ENCODE measurements at regions not wholly inside any gene's neighbourhood (a gene's known extent, or its start where the extent isn't known, plus 50 kb on each side); places are given as distances from the start of the nearest gene placed in this dataset.

DNA sequence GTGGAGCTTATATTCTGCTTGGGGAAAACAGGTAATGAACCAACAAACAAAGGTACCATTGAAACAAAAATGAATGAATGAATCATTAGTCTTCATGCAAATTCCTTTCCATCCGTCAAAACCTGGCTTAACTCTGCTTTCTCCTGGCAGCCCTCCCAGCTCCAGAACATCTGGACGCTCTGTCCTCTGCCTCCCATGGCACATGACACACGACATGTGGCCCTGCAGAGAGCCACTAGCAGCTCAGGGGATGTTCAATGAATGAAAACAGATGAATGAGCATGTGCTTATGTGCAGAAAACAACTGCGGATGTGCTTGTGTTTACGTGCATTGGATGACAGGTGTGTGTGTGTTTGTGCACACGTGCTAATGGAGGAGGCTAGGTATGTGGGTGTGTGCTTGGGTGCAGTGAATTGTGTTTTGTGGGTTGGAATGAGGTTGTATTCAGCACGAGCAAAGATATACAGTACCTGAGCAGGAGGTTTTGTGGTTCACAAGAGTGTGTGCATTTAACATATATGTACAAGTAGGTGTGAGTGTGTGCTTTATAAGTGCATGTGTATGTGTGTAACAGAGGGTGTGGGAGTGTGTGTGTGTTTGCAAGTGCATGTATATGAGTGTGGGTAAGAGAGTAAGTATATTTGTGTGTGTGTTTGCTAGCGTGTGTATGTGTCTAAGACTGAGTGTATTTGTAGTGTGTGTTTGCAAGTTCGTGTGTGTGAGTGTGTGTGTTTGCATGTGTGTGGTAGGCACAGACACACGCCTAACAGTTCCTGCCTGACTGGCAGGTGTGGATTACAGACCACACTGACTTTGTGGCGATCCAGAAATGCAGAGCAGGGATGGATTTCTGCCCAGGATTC lies 374.1 kb upstream of the SULF2 start:
- POLR2A ChIA-PET (ENCODE audit: low non-redundant PET) = no interaction called here
- no peak for TF ChIP-seq EZH2 (IDR thresholded peaks at IDR 0.05; ENCODE audit: borderline replicate concordance, low read depth, low read length, poor library complexity, severe bottlenecking)
- TF ChIP-seq, protein P1, sequence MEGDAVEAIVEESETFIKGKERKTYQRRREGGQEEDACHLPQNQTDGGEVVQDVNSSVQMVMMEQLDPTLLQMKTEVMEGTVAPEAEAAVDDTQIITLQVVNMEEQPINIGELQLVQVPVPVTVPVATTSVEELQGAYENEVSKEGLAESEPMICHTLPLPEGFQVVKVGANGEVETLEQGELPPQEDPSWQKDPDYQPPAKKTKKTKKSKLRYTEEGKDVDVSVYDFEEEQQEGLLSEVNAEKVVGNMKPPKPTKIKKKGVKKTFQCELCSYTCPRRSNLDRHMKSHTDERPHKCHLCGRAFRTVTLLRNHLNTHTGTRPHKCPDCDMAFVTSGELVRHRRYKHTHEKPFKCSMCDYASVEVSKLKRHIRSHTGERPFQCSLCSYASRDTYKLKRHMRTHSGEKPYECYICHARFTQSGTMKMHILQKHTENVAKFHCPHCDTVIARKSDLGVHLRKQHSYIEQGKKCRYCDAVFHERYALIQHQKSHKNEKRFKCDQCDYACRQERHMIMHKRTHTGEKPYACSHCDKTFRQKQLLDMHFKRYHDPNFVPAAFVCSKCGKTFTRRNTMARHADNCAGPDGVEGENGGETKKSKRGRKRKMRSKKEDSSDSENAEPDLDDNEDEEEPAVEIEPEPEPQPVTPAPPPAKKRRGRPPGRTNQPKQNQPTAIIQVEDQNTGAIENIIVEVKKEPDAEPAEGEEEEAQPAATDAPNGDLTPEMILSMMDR (conservative IDR thresholded peaks at IDR 0.05; ENCODE audit: low read depth, low read length) = no peak
- Histone ChIP-seq H3K4me3 (ENCODE audit: low read depth, low read length, poor library complexity, severe bottlenecking) (no peak overlapping the region), H3K27ac (ENCODE audit: low read depth, low read length, poor library complexity, severe bottlenecking) (no peak overlapping the region), H3K36me3 (ENCODE audit: insufficient read depth, low read length, poor library complexity, severe bottlenecking) (no peaks in the 10 kb centered on the region), H3K27me3 (replicated peaks; ENCODE audit: insufficient read depth, low read depth, low read length, poor library complexity) (peaks cover 14% of the 10 kb centered on the region), H3K4me1 (ENCODE audit: insufficient read depth, low read length, poor library complexity, severe bottlenecking) (no peaks in the 10 kb centered on the region), H3K9me3 (ENCODE audit: low read depth, low read length, poor library complexity, severe bottlenecking) (no peaks in the 10 kb centered on the region)
- intact Hi-C loops (cut with micrococcal nuclease; ENCODE audit: unreplicated experiment) = no loop called here
- BruUV-seq (replicated peaks) = no TSS peak
- CTCF ChIA-PET = no interaction called here
- DNase-seq (ENCODE audit: low spot score) = no peak

DNA sequence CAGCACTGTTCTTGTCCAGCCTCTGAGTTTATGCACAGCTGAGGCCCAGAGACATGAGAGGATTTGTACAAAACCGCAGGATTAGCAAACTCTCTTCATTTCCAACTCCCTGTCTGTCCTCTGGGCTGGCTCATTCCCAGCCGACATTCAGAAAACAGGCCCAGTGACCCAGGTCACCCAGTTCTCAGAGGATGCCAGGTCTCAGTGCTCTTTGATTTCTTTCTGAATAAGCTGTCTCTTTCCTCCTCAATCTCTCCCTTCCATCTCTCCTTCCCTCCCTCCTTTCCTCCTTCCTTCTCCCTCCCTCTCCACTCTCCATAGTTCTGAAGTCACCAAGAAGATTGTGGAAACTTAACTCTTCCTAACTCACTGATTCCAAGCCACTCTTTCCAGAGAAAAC lies 372.7 kb upstream of the SULF2 start:
- Histone ChIP-seq H3K9me3 (ENCODE audit: low read depth, low read length, poor library complexity, severe bottlenecking) (no peaks in the 10 kb centered on the region), H3K36me3 (ENCODE audit: insufficient read depth, low read length, poor library complexity, severe bottlenecking) (no peaks in the 10 kb centered on the region), H3K27me3 (replicated peaks; ENCODE audit: insufficient read depth, low read depth, low read length, poor library complexity) (peaks cover 16% of the 10 kb centered on the region), H3K4me1 (ENCODE audit: insufficient read depth, low read length, poor library complexity, severe bottlenecking) (no peaks in the 10 kb centered on the region), H3K27ac (ENCODE audit: low read depth, low read length, poor library complexity, severe bottlenecking) (no peak overlapping the region), H3K4me3 (ENCODE audit: low read depth, low read length, poor library complexity, severe bottlenecking) (no peak overlapping the region)
- DNase-seq (ENCODE audit: low spot score) = no peak
- no peak for TF ChIP-seq EZH2 (IDR thresholded peaks at IDR 0.05; ENCODE audit: borderline replicate concordance, low read depth, low read length, poor library complexity, severe bottlenecking)
- TF ChIP-seq, protein P1 (conservative IDR thresholded peaks at IDR 0.05; ENCODE audit: low read depth, low read length) = no peak
- BruUV-seq (replicated peaks) = no TSS peak
- CTCF ChIA-PET = no interaction called here
- intact Hi-C loops (cut with micrococcal nuclease; ENCODE audit: unreplicated experiment) = no loop called here
- POLR2A ChIA-PET (ENCODE audit: low non-redundant PET) = no interaction called here

DNA sequence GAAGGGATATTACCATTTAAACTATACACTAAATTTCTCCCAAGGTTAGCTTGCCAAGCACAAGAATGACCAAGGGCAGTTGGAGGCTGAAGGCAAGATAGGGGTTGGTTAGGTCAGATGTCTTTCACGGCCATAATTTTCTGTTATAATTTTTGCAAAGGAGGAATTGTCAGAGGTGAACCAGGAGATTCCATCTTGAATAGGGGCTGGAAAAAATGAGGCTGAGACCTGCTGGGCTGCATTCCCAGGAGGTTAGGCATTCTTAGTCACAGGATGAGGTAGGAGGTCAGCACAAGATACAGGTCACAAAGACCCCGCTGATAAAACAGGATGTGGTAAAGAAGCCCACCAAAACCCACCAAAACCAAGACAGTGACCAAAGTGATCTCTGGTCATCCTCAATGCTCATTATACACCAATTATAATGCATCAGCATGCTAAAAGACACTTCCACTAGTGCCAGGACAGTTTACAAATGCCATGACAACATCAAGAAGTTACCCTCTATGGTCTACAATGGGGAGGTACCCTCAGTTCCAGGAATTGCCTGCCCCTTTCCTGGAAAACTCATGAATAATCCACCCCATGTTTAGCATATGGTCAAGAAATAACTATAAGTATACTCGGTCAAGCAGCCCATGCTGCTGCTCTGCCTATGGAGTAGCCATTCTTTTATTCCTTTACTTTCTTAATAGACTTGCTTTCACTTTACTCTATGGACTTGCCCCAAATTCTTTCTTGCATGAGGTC lies 371.8 kb upstream of the SULF2 start:
- Histone ChIP-seq H3K27me3 (replicated peaks; ENCODE audit: insufficient read depth, low read depth, low read length, poor library complexity) (peaks cover 16% of the 10 kb centered on the region), H3K36me3 (ENCODE audit: insufficient read depth, low read length, poor library complexity, severe bottlenecking) (no peaks in the 10 kb centered on the region), H3K9me3 (ENCODE audit: low read depth, low read length, poor library complexity, severe bottlenecking) (no peaks in the 10 kb centered on the region), H3K27ac (ENCODE audit: low read depth, low read length, poor library complexity, severe bottlenecking) (no peak overlapping the region), H3K4me1 (ENCODE audit: insufficient read depth, low read length, poor library complexity, severe bottlenecking) (no peaks in the 10 kb centered on the region), H3K4me3 (ENCODE audit: low read depth, low read length, poor library complexity, severe bottlenecking) (no peak overlapping the region)
- intact Hi-C loops (cut with micrococcal nuclease; ENCODE audit: unreplicated experiment) = no loop called here
- CTCF ChIA-PET = no interaction called here
- BruUV-seq (replicated peaks) = no TSS peak
- POLR2A ChIA-PET (ENCODE audit: low non-redundant PET) = no interaction called here
- no peak for DNase-seq (ENCODE audit: low spot score)
- TF ChIP-seq, protein P1 (conservative IDR thresholded peaks at IDR 0.05; ENCODE audit: low read depth, low read length) = no peak
- TF ChIP-seq EZH2 (IDR thresholded peaks at IDR 0.05; ENCODE audit: borderline replicate concordance, low read depth, low read length, poor library complexity, severe bottlenecking) = no peak

All from A673 (cell line).